ENCODE measurements at regions not wholly inside any gene's neighbourhood (a gene's known extent, or its start where the extent isn't known, plus 50 kb on each side); places are given as distances from the start of the nearest gene placed in this dataset.
"Not testable (repeated sequence)": the region's sequence is repeated elsewhere in the genome, so short reads cannot be mapped to it uniquely, and the experiment has no call there.

GRCh38 chr10:21290499-21291160, 234.9 kb downstream of the SKIDA1 start:
- DNase-seq (ENCODE audit: low spot score), result no peak

DNA sequence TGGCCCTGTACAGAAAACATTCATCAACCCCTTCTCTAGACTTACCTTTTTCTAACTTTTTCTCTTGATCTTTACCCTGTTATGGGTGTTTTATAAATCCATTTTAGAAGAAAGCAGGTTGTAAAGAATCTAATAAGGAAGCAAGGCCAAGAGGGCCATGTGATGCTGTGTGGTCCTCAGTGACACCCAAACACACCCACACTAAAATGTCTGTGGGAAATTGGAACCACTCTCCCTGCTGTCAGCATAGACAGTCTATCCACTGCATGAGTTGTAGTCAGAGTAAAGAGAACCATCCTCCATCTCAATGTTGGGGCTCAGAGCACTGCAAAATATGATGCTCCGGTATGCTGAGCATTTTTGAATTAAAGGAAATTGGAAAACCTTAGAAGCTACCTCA, 235.5 kb downstream of the SKIDA1 start:
- no peak for DNase-seq (ENCODE audit: low spot score)

- DNase-seq (ENCODE audit: low spot score), result no peak
Measured at GRCh38 chr10:21289271-21289670, 236.2 kb downstream of the SKIDA1 start.

- no peak for DNase-seq (ENCODE audit: low spot score)
Measured at GRCh38 chr10:21285742-21286331, 239.6 kb downstream of the SKIDA1 start.

GRCh38 chr10:21285207-21285606, 240.3 kb downstream of the SKIDA1 start:
- DNase-seq (ENCODE audit: low spot score), result no peak

DNA sequence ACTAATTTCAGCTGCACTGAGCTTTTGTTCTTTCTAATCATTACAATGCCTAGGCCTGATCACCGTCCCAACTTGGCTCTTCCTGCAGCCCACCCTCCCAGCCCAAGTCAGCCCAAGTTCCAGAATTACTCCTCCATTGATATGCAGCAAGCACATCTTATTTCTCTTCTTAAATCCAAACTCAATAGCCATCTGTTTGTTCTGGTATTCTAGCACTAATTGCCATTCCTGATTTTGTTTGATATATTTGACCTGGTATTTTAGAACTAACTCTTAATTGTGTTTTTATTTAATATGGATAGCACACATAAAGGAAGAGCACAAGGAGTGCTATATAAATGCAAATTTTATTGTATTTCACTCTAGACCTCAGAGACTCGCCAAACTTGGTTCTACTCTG, 241.2 kb downstream of the SKIDA1 start:
- no peak for DNase-seq (ENCODE audit: low spot score)

- not testable (repeated sequence) for DNase-seq (ENCODE audit: low spot score)
Measured at GRCh38 chr10:21283053-21283452, 242.4 kb downstream of the SKIDA1 start.

DNA sequence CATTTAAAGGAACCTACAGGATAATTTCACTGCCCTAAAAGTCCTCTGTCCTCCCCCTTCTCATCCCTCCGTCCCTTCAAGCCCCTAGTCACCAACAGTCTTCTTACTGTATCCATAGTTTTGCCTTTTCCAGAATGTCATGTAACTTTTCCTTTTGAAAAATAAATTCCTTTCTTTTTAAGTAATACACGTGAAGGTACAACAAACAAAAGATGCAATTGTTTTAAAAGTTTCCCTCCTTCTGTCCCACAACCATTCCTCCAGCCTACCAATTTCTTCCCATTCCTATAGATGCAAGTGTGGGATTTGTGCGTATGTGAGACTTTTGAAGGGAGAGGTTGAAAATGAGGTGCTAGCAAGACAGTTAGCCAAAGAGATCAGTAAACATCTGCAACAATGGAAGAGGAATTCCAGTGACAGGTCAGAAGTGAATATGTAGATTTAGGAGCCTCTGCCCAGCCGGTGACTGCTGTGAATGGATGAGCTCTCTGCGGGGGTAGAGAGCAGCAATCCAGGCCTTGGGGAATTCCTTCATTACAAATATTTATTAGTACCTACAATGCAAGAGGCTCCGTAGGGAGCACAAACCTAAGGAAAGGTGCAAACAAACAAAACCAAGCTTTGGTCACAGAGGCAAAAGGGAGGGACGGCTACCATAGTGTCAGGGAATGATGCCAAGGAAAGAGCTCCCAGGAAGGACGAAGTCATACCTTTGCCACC, 243.6 kb downstream of the SKIDA1 start:
- DNase-seq (ENCODE audit: low spot score), result no peak

GRCh38 chr10:21280971-21281572, 244.4 kb downstream of the SKIDA1 start:
- DNase-seq (ENCODE audit: low spot score), result no peak

GRCh38 chr10:21280037-21280436, 245.4 kb downstream of the SKIDA1 start:
- DNase-seq (ENCODE audit: low spot score), result no peak

GRCh38 chr10:21279217-21279575, 246.3 kb downstream of the SKIDA1 start:
- no peak for DNase-seq (ENCODE audit: low spot score)

DNA sequence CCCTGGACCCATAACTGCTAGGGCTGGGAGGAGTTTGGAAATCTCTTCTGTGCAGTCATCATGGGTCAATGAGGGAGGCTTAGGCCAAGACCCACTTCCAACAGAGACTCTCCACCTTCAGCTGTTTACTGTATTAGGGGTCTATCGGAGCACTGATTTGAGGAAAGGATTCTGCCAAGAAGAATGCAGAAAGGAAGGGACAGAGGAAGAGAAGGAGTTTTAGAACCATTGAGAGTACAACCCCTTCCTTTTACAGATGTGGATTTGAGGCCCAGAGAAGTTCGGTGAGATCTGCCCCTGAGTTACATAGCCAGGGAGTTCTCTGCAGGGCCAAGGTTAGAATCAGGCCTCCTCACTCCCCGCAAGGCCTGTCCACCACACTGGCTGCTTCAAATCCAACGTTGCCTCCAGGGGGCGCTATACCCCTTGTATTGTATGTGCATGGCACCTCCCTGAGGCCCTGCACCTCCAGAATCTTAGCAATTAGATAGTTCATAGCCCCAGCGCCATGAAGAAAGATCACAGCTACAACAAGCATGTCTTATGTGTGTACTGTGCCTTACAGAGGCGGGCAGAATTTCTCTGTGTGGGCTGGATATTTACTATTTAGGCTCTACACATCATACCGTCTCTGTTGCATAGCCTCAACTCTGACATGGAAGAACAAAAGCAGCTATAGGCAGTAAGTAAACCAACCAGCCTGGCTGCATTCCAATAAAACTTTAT, 246.8 kb downstream of the SKIDA1 start:
- DNase-seq (ENCODE audit: low spot score), result peak; percentile 39

DNA sequence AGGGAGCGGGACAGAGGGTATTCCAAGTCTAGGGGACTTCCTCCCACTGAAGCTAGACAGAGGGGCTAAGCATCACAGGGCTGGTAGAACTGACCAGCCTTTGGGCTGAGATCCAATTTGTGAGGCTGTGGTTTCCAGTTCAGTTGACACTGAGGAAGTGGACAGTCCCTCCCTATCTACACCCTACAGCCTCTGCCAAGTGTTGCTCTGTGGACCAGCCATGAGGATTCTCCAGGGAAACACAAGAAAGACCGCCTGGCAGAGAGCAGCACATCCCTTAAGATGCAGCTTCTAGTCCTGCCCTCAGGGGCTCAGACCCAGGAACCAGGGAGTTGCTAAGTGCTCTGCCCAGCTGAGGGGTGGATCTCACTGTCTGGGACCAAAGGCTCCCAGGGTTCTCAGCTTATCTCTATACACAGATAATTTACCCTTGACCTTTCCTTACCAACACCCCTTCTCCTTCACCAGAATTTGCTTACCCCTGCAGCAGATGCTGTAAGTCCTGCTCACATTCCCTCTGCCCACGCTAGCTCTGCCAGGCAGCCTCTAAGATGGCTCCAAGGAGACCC, 252.0 kb downstream of the SKIDA1 start:
- DNase-seq (ENCODE audit: low spot score), result no peak

- no peak for DNase-seq (ENCODE audit: low spot score)
Measured at GRCh38 chr10:21272643-21273399, 252.7 kb downstream of the SKIDA1 start.

DNA sequence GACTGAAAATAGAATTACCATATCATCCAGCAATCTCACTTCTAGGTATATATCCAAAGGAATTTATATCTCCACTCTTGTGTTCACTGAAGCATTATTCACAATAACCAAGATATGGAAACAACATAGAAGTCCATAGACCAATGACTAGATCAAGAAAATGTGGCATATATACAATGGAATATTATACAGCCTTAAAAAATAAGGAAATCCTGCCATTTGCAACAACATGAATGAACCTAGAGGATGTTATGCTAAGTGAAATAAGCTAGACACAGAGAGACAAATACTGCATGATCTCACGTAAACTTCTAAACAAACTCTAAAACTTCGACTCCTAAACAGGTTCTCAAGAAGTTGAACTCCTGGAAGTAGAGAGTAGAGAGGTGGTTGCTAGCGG, 254.5 kb downstream of the SKIDA1 start:
- no peak for DNase-seq (ENCODE audit: low spot score)

GRCh38 chr10:21269289-21269688, 256.2 kb downstream of the SKIDA1 start:
- DNase-seq (ENCODE audit: low spot score), result no peak

DNA sequence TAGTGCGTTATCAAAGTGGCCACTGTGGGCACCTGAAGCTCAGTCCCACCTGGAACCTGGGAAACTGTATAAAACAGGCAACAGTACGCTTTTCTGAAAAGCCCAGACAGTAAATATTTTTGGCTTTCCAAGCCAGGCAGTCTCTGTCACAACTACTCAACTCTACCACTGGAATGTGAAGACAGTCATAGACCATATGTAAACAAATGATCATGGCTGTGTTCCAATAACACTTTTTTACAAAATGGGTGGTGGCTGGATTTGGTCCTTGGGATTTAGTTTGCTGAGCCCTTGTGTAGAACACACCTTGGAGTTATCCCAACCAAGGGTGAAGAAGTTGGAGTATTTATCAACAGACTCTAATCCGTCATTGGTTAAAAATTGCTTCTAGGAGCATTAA, 259.9 kb downstream of the SKIDA1 start:
- DNase-seq (ENCODE audit: low spot score), result no peak

GRCh38 chr10:21264271-21264670, 261.2 kb downstream of the SKIDA1 start:
- DNase-seq (ENCODE audit: low spot score), result no peak

GRCh38 chr10:21263839-21264238, 261.6 kb downstream of the SKIDA1 start:
- no peak for DNase-seq (ENCODE audit: low spot score)

DNA sequence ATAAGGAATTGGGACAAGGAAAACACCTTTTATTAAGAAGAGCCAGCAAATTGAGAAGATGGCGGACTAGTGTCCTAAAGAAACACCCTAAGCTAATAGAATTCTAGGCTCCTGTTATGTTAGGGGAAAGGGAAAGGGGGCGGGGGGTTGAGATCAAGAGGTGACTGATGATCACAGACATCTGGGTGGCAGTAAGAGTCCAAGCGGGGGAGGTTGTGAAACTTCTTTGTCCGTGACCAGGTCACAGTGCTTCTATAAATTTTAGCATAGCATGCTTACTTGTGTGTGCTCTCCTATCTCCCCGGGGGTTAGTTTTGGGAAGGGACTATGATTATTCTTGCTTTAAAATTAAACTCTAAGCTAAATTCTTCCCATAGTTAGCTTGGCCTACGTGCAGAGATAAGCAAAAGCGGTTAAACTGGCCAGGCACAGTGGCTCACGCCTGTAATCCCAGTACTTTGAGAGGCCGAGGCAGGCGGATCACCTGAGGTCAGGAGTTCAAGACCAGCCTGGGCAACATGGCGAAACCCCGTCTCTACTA, 262.1 kb downstream of the SKIDA1 start:
- no peak for DNase-seq (ENCODE audit: low spot score)

DNA sequence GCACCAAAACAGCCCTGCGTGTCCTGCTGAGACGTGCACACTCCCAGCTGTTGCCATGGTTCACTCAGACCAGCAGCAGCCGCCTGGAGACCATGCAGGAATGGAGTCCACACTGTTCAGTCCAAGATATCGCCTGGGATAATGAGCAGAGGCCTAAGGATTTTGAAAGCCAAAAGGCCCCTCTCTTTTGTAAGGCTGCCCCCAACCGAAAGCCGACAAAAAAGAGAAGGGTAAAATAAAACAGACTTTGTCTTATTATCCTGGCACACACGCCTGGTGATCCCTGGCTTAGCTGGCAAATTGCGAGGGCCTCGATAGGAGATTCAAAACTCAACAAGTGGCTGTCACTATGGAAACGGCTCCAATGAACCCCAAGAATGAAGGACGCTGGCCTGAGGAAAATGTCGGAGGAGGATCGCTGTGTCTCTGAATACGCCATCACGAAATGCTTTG, 263.6 kb downstream of the SKIDA1 start:
- no peak for DNase-seq (ENCODE audit: low spot score)
